Esophagus squamous epithelium (tissue), 4 donors: ENCODE measurements at regions not wholly inside any gene's neighbourhood (a gene's known extent, or its start where the extent isn't known, plus 50 kb on each side); places are given as distances from the start of the nearest gene placed in this dataset.

Experiments
- POLR2A ChIP-seq, 4 donors: fragments of 450-650 bp; IDR thresholded peaks; one replicate each; pipeline ENCODE4 v1.6.1; 2017; ENCODE audit warnings: antibody characterized with exemption in 4 of 4, mild to moderate bottlenecking in 4 of 4, moderate library complexity in 3 of 4
- TF ChIP-seq, protein P1 (sequence below), 6 experiments: fragments of 450-650 bp in 4 of 6; fragments of 200-600 bp in 2 of 6; sonication (generic) in 2 of 6; IDR thresholded peaks; one replicate each; pipeline ENCODE4 v1.5.1; 2016 to 2019; ENCODE audit warnings: antibody characterized with exemption in 6 of 6, mild to moderate bottlenecking in 4 of 6, moderate library complexity in 4 of 6

DNA sequence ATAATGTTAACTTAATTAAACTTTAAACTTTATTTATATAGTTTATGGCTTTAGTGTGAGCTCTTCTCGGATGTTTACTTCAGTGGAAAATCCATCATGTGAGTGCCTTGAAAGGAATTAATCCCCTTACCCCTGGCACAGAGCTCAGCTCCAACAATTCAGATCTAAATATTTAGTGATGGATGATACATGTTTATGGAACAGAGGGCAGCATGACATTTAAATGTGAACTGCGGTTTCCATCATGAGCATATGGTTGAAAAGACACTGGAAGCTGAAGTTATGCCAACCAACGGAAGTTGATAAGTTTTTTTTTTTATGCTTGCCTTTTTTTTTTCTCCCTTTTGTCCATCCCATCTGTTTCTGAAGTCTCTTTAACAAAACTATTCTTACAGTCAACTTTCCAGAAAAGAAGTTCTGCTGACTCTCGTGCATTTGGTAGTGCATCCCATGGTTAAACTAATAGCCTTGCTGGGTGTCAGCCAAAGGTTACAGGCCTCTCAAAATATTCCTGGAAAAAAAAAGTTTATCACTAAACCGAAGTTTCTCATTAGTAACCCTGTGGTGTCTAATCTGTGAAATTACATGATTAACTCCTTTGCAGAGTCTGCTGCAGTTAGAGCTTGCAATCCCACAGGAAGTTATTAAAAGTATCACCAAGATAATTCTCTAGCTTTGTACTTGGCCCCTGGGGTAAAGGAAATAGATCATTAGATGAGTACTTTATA, 243.9 kb upstream of the TCF21 start:
- TF ChIP-seq, protein P1, sequence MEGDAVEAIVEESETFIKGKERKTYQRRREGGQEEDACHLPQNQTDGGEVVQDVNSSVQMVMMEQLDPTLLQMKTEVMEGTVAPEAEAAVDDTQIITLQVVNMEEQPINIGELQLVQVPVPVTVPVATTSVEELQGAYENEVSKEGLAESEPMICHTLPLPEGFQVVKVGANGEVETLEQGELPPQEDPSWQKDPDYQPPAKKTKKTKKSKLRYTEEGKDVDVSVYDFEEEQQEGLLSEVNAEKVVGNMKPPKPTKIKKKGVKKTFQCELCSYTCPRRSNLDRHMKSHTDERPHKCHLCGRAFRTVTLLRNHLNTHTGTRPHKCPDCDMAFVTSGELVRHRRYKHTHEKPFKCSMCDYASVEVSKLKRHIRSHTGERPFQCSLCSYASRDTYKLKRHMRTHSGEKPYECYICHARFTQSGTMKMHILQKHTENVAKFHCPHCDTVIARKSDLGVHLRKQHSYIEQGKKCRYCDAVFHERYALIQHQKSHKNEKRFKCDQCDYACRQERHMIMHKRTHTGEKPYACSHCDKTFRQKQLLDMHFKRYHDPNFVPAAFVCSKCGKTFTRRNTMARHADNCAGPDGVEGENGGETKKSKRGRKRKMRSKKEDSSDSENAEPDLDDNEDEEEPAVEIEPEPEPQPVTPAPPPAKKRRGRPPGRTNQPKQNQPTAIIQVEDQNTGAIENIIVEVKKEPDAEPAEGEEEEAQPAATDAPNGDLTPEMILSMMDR (IDR thresholded peaks at IDR 0.05) = no peak
- TF ChIP-seq POLR2A (IDR thresholded peaks at IDR 0.05) = no peak
